ENCODE measurements at regions not wholly inside any gene's neighbourhood (a gene's known extent, or its start where the extent isn't known, plus 50 kb on each side); places are given as distances from the start of the nearest gene placed in this dataset.

DNA sequence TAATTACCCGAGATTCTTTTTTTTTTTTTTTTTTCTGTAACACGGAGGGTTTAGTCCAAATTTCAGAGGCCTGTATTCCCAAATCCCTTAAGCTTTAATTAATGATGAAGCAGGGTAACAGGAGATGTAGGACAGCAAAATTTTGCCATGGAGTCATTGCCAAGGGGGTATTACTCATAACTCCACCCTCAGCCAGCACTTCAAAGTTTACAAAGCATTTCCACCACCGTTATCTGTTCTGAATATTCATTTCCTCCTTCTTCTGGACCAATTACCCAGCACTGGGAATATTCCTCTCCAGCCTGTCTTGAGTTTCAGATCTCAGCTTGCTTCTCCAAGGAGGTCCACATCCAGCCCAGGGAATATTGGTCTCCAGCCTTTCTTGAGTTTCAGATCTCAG lies 747.5 kb upstream of the EEF2KMT start:
- Mint-ChIP-seq H3K27me3 (no peaks in the 10 kb centered on the region), H3K4me3 (no peak overlapping the region), H3K9me3 (peaks cover 4% of the 10 kb centered on the region), H3K27ac (no peak overlapping the region), H3K4me1 (ENCODE audit: low read depth) (no peaks in the 10 kb centered on the region), H3K36me3 (ENCODE audit: low read depth) (no peaks in the 10 kb centered on the region)
- DNase-seq: no peak

DNA sequence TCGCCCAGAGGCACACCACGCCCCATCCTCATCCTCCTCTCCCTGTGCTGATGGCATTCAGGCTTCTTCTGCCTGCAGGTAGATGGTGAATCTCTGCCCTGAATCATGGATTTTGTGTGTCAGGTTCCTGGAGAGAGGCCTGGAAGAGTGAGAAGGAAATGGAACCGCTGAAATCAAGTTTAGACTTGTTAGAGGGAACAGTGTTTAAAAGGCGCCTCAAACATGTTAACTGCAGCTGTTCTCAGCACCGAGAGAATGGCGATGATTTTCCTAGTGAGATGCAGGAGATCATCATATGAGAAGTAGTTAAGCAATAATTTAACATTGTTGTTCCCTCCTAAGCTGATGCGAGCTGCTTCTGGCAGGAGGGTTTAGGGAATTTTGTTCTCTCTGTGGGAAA lies 744.4 kb upstream of the EEF2KMT start:
- Mint-ChIP-seq H3K9me3 (peaks cover 5% of the 10 kb centered on the region), H3K4me3 (no peak overlapping the region), H3K27ac (no peak overlapping the region), H3K4me1 (ENCODE audit: low read depth) (no peaks in the 10 kb centered on the region), H3K36me3 (ENCODE audit: low read depth) (no peaks in the 10 kb centered on the region), H3K27me3 (no peaks in the 10 kb centered on the region)
- no peak for DNase-seq

DNA sequence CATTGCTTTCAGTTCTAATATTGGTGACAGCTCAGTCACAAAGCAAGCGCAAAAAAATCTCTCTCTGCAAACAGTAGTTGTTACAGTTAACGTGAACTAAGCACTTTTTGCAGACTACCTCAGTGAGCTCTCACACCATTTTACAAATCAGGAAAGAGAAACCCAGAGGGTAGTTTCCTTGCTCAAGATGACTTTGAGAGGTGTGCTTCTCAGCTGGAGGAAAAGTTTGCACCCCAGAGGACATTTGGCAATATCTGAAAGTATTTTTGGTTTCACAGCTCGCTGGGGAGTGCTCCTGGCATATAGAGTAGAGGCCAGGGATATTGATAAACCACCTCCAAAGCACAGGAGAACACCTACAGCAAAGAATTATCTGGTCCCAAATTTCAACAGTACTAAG lies 741.1 kb upstream of the EEF2KMT start:
- H3K9me3 Mint-ChIP-seq: peaks cover 8% of the 10 kb centered on the region
- no peak overlapping the region for H3K27ac Mint-ChIP-seq
- H3K27me3 Mint-ChIP-seq: no peaks in the 10 kb centered on the region
- H3K36me3 Mint-ChIP-seq (ENCODE audit: low read depth): no peaks in the 10 kb centered on the region
- H3K4me3 Mint-ChIP-seq: no peak overlapping the region
- H3K4me1 Mint-ChIP-seq (ENCODE audit: low read depth): no peaks in the 10 kb centered on the region
- no peak for DNase-seq

GRCh38 chr16:5838071-5838470 lies 740.5 kb upstream of the EEF2KMT start:
- Mint-ChIP-seq H3K9me3 (peaks cover 8% of the 10 kb centered on the region), H3K27me3 (no peaks in the 10 kb centered on the region)

DNA sequence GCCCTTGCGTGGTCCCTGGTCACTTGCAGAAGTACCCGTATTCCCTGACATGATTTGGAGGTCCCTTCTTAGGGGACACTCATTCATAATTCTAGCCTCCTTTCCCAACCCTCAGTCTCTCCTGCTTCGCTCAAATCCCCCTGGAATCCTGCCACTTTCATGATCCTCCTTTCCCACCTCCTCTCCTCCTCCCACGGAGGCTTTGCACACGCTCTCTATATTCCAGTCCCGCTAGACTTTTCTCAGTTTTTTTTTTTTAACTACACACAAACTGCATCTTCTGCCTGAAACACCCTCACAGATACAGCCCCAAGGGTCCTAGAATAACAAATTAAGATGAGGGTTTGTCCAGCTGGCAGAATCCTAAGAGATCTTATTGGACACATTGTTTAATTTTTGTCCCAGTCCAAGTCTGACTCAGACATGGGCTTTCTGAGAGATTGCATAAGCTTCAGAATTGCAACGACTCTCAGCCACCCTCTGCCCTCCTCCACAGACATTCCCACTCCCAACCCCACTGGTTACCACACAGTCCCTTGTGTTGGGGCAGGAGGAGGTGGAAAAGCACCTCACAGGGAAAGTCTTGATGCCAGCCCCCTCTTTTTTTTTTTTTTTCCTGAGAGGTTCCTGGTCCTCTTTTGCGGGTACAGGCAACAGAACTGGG lies 739.5 kb upstream of the EEF2KMT start:
- H3K4me1 Mint-ChIP-seq (ENCODE audit: low read depth): no peaks in the 10 kb centered on the region
- H3K9me3 Mint-ChIP-seq: peaks cover 8% of the 10 kb centered on the region
- no peak overlapping the region for H3K27ac Mint-ChIP-seq
- H3K36me3 Mint-ChIP-seq (ENCODE audit: low read depth): no peaks in the 10 kb centered on the region
- H3K27me3 Mint-ChIP-seq: no peaks in the 10 kb centered on the region
- DNase-seq: no peak
- no peak overlapping the region for H3K4me3 Mint-ChIP-seq

More at GRCh38 chr16:5838071-5838470, 740.5 kb upstream of the EEF2KMT start:
- no peak overlapping the region for H3K27ac Mint-ChIP-seq
- no peaks in the 10 kb centered on the region for H3K36me3 Mint-ChIP-seq (ENCODE audit: low read depth)
- H3K4me1 Mint-ChIP-seq (ENCODE audit: low read depth): no peaks in the 10 kb centered on the region
- H3K4me3 Mint-ChIP-seq: no peak overlapping the region
- no peak for DNase-seq

DNA sequence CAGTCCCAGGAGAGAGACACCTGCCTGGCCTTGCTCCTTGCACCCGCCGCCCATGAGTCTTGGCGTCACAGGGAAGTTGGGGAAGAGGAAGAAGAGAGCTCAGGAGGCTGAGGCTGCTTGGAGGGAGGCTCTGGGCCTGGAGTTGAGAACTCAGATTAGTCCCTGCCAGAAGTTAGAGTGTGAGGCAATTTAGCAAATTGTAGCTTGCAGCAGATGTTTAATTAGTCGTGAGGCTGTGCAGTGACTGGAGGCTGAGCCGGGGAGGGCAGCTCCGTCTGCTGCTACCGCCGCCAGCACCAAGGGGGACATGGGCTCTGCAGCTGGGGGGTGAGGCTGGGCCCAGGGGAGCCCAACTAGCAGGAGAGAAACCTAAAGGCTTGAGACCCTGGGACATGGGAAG lies 738.3 kb upstream of the EEF2KMT start:
- no peaks in the 10 kb centered on the region for H3K4me1 Mint-ChIP-seq (ENCODE audit: low read depth)
- no peak overlapping the region for H3K27ac Mint-ChIP-seq
- H3K9me3 Mint-ChIP-seq: peaks cover 8% of the 10 kb centered on the region
- no peaks in the 10 kb centered on the region for H3K27me3 Mint-ChIP-seq
- no peak overlapping the region for H3K4me3 Mint-ChIP-seq
- no peaks in the 10 kb centered on the region for H3K36me3 Mint-ChIP-seq (ENCODE audit: low read depth)
- no peak for DNase-seq

DNA sequence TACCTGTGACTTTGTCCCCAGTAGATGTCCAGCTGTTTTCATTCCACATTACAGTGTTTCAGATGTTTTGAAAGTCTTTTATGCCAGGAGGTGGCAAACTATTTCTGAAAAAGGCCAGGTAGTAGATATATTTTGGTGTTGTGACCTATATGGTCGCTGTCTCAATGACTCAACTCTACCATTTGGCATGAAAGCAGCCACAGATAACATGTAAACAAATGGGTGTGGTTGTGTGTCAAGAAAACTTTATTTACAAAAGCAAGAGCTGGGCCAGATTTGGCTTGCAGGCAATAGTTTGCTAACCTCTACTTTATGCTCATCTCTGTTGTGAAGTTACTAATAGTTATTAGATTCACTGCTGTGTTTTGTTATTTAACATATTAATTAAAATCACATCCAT lies 728.7 kb upstream of the EEF2KMT start:
- DNase-seq: no peak
- Mint-ChIP-seq H3K4me1 (ENCODE audit: low read depth) (no peaks in the 10 kb centered on the region), H3K9me3 (peaks cover 11% of the 10 kb centered on the region), H3K27ac (no peak overlapping the region), H3K36me3 (ENCODE audit: low read depth) (no peaks in the 10 kb centered on the region), H3K4me3 (no peak overlapping the region), H3K27me3 (no peaks in the 10 kb centered on the region)

DNA sequence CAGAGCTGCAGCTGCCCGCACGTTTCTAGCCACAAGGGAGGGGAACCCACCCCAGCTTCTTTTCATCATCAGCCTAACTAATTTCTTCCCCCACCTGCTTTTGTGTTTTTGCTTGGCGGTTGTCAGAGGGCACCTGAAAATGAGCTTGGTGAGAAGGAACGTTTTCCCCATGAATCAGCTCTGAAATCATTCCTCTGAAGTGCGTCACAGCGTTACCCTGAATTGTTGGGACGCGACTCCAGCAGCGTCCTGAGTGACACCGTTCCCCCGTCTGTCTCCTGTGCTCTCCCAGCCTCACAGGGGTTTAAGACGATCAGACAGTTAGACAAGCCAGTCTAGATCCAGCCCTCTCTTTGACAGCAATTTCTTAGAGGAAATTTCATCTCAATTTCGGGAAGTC lies 722.9 kb upstream of the EEF2KMT start:
- DNase-seq: no peak
- no peaks in the 10 kb centered on the region for H3K4me1 Mint-ChIP-seq (ENCODE audit: low read depth)
- H3K27me3 Mint-ChIP-seq: no peaks in the 10 kb centered on the region
- peaks cover 5% of the 10 kb centered on the region for H3K9me3 Mint-ChIP-seq
- no peaks in the 10 kb centered on the region for H3K36me3 Mint-ChIP-seq (ENCODE audit: low read depth)
- no peak overlapping the region for H3K27ac Mint-ChIP-seq
- no peak overlapping the region for H3K4me3 Mint-ChIP-seq

DNA sequence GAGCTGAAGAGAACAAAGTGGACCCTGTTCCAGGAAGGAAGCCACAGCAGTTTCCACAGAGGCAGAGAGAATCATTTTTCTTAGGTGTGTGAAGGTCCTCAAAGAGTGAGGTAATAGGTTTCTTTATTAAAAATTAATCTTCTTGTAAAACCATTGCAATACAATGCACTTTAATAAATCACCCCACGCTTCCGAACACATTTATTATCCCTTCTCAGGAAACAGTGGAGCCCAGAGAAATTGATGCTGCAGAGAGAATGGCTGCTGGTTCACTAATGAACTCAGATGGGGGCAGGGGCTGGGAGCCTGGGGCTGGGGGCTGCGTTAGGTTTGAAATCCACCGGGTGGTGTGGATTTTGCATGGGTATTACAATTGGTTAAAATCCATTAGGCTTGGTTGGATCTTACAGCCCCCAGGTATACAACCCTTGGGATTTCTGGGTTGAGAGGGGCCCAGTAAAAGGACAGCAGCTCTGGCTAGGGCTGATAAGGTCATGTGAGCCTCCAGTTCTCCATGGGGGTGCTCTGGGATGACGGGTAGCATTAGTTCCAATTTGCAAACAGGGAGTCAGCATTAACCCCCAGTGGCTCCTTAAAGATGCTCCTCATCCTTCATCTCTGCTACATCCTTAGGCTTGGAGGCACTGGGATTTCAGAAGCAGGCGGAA lies 718.1 kb upstream of the EEF2KMT start:
- Mint-ChIP-seq H3K4me3 (no peak overlapping the region), H3K36me3 (ENCODE audit: low read depth) (no peaks in the 10 kb centered on the region), H3K9me3 (peaks cover 9% of the 10 kb centered on the region), H3K27ac (no peak overlapping the region), H3K4me1 (ENCODE audit: low read depth) (no peaks in the 10 kb centered on the region), H3K27me3 (no peaks in the 10 kb centered on the region)
- DNase-seq: no peak

GRCh38 chr16:5801396-5801795 lies 703.8 kb upstream of the EEF2KMT start:
- Mint-ChIP-seq H3K27ac (no peak overlapping the region), H3K9me3 (peaks cover 17% of the 10 kb centered on the region)

GRCh38 chr16:5793556-5793955 lies 696.0 kb upstream of the EEF2KMT start:
- no peaks in the 10 kb centered on the region for H3K36me3 Mint-ChIP-seq (ENCODE audit: low read depth)
- no peaks in the 10 kb centered on the region for H3K27me3 Mint-ChIP-seq
- no peaks in the 10 kb centered on the region for H3K9me3 Mint-ChIP-seq
- no peak overlapping the region for H3K4me3 Mint-ChIP-seq
- no peak for DNase-seq
- no peak overlapping the region for H3K27ac Mint-ChIP-seq
- H3K4me1 Mint-ChIP-seq (ENCODE audit: low read depth): no peaks in the 10 kb centered on the region

More at GRCh38 chr16:5801396-5801795, 703.8 kb upstream of the EEF2KMT start:
- H3K4me3 Mint-ChIP-seq: no peak overlapping the region
- H3K4me1 Mint-ChIP-seq (ENCODE audit: low read depth): no peaks in the 10 kb centered on the region
- H3K27me3 Mint-ChIP-seq: no peaks in the 10 kb centered on the region
- DNase-seq: no peak
- no peaks in the 10 kb centered on the region for H3K36me3 Mint-ChIP-seq (ENCODE audit: low read depth)

DNA sequence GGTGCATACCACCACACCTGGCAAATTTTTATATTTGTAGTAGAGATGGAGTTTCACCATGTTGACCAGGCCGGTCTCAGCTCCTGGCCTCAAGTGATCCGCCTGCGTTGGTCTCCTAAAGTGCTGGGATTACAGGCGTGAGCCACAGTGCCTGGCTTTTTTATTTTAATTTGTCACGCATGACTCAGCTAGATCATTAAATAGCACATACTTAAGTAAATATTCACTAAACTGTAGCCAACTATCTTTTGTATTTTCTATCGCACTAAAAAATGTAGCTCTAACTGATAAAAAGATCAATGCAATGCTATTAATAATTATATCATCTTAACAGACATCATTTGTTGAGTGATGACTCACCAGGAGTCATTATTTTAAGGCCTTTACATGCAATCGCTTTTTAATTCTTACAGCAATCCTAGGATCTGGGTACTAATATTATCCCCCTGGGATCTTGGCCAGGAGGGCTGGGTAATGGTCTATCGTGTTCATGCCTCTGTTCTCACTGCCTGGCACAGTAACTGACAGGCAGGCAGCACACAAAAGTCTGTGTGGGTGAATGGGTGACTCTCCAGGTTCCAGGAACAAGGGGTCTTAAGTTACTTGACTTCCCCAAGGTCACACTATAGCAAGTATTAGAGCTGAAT lies 693.5 kb upstream of the EEF2KMT start:
- no peak for DNase-seq
- Mint-ChIP-seq H3K27me3 (no peaks in the 10 kb centered on the region), H3K27ac (no peak overlapping the region), H3K4me3 (no peak overlapping the region), H3K9me3 (peaks cover 2% of the 10 kb centered on the region), H3K4me1 (ENCODE audit: low read depth) (no peaks in the 10 kb centered on the region), H3K36me3 (ENCODE audit: low read depth) (no peaks in the 10 kb centered on the region)

DNA sequence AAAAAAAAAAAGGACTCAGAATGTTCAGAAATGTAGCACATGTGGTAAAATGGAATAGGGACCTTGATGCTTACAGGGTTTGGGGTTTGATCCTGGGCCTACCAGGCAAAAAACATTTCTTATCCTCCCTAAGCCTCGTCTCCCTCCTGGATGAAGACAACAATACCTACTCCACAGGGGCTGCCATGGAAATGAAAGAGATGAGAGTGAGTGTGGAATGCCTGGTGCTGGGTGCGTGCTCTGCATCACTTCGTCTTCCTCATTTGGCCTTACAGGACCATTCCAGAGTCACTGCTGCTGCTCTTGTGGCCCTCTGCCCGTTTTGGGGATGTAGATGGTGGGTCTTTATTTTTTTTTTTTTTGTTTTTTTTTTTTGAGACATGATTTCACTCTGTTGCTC lies 692.9 kb upstream of the EEF2KMT start:
- Mint-ChIP-seq H3K27me3 (no peaks in the 10 kb centered on the region), H3K9me3 (peaks cover 6% of the 10 kb centered on the region), H3K27ac (no peak overlapping the region), H3K4me1 (ENCODE audit: low read depth) (no peaks in the 10 kb centered on the region), H3K4me3 (no peak overlapping the region), H3K36me3 (ENCODE audit: low read depth) (no peaks in the 10 kb centered on the region)
- DNase-seq: no peak

DNA sequence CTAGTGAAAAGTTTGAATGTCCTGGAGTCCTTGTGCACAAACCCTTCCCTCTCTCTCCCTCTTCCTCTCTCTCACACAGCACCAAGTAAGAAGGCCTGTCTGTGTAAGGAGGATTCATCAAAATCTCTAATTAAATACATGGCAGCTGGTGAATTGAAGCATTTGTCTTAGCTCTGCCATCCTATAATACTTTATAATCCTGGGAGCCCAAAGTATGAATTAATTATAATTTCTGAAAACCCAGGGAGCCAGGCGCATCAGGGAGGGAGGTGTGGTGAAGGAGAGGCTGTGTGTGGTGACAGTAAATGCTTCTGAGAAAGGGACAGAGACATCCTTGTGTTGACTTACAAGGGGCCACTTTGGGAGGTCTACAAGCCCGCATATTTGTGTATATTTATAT lies 691.4 kb upstream of the EEF2KMT start:
- no peak overlapping the region for H3K27ac Mint-ChIP-seq

DNA sequence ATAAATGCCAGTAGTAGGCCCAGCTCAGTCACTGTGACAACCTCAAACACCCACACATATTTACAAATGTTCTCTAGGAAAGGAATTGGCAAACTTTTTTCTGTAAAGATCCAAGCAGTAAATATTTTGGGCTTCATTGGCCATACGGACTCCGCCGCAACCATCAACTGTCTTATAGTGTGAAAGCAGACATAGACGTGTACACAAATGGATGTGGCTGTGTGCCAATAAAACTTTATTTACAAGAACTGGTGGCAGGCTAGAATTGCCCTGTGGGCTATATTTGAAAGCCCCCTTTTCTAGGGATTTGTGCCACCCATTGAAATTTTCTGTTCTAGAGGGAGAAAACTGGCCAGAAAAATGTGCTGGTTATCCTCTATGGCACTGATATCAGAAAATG lies 683.8 kb upstream of the EEF2KMT start:
- H3K4me1 Mint-ChIP-seq (ENCODE audit: low read depth): no peaks in the 10 kb centered on the region
- H3K27ac Mint-ChIP-seq: no peak overlapping the region
- H3K27me3 Mint-ChIP-seq: no peaks in the 10 kb centered on the region
- H3K4me3 Mint-ChIP-seq: no peak overlapping the region
- DNase-seq: no peak
- peaks cover 10% of the 10 kb centered on the region for H3K9me3 Mint-ChIP-seq
- no peaks in the 10 kb centered on the region for H3K36me3 Mint-ChIP-seq (ENCODE audit: low read depth)

More for the DNA sequence above, 691.4 kb upstream of the EEF2KMT start:
- H3K9me3 Mint-ChIP-seq: peaks cover 6% of the 10 kb centered on the region
- H3K27me3 Mint-ChIP-seq: no peaks in the 10 kb centered on the region
- H3K4me1 Mint-ChIP-seq (ENCODE audit: low read depth): no peaks in the 10 kb centered on the region
- no peak overlapping the region for H3K4me3 Mint-ChIP-seq
- H3K36me3 Mint-ChIP-seq (ENCODE audit: low read depth): no peaks in the 10 kb centered on the region
- DNase-seq: no peak

All from activated T-cell treated with anti-CD3 and anti-CD28 coated beads, Interleukin-2, amount 50 U/mL, for 24 hours (primary cell).